ENCODE measurements at regions not wholly inside any gene's neighbourhood (a gene's known extent, or its start where the extent isn't known, plus 50 kb on each side); places are given as distances from the start of the nearest gene placed in this dataset.

DNA sequence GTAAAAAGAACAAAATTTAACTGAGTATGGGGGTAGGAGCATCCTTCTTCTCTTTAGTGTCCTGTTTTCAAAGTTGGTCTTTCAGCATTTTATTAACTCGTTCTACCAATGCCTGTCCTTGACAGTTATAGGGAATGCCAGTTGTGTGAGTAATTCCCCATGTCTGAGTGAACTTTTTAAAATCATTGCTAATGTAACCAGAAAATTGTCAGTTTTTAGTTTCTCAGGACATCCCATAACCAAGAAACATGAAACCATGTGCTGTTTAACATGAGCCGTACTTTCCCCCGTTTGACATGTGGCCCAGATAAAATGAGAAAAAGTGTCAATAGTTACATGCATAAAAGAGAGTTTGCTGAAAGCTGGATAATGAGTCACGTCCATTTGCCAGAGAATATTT is 71.4 kb upstream of the ARL4D start (continued):
- TF ChIP-seq, protein P1, sequence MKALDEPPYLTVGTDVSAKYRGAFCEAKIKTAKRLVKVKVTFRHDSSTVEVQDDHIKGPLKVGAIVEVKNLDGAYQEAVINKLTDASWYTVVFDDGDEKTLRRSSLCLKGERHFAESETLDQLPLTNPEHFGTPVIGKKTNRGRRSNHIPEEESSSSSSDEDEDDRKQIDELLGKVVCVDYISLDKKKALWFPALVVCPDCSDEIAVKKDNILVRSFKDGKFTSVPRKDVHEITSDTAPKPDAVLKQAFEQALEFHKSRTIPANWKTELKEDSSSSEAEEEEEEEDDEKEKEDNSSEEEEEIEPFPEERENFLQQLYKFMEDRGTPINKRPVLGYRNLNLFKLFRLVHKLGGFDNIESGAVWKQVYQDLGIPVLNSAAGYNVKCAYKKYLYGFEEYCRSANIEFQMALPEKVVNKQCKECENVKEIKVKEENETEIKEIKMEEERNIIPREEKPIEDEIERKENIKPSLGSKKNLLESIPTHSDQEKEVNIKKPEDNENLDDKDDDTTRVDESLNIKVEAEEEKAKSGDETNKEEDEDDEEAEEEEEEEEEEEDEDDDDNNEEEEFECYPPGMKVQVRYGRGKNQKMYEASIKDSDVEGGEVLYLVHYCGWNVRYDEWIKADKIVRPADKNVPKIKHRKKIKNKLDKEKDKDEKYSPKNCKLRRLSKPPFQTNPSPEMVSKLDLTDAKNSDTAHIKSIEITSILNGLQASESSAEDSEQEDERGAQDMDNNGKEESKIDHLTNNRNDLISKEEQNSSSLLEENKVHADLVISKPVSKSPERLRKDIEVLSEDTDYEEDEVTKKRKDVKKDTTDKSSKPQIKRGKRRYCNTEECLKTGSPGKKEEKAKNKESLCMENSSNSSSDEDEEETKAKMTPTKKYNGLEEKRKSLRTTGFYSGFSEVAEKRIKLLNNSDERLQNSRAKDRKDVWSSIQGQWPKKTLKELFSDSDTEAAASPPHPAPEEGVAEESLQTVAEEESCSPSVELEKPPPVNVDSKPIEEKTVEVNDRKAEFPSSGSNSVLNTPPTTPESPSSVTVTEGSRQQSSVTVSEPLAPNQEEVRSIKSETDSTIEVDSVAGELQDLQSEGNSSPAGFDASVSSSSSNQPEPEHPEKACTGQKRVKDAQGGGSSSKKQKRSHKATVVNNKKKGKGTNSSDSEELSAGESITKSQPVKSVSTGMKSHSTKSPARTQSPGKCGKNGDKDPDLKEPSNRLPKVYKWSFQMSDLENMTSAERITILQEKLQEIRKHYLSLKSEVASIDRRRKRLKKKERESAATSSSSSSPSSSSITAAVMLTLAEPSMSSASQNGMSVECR (CRISPR knock-in tag; IDR thresholded peaks at IDR 0.05; ENCODE audit: borderline replicate concordance) = no peak
- TF ChIP-seq, protein P2, sequence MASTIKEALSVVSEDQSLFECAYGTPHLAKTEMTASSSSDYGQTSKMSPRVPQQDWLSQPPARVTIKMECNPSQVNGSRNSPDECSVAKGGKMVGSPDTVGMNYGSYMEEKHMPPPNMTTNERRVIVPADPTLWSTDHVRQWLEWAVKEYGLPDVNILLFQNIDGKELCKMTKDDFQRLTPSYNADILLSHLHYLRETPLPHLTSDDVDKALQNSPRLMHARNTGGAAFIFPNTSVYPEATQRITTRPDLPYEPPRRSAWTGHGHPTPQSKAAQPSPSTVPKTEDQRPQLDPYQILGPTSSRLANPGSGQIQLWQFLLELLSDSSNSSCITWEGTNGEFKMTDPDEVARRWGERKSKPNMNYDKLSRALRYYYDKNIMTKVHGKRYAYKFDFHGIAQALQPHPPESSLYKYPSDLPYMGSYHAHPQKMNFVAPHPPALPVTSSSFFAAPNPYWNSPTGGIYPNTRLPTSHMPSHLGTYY (CRISPR knock-in tag; IDR thresholded peaks at IDR 0.05) = no peak

DNA sequence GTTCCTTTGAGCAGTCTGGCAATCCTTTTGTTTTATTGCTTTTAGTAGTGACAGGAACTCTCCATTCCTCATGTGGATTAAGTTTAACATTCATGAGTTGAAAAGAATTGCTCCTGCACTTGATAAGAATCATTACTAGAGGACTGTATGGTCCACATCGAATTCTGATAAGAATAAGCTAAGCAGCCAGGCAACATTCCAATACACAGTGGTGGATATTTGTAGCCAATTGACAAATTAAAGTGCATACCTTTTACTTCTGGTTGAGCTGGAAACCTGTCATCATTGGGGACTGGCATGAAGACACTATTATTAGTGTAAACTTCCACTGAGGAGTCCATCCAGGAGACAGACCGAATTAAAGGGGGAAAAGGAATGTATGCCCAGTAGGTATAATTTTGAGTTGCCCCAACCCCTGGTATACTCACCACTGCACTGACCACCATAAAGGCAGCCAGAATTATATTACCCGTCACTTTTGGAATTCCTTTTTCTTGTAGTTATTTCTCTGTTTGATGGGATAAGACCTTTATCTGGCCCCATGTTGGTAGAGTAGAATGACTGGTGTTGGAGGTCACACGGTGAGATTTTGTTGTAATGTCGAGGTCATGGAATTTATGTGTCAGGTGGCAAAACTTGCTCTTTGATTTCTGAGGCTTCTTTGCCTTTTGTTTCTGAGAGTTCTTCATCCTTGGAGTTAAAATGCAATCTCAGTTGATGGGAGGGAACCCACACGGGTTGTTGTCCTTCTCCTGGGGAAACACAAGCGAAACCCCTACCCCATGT is 72.1 kb upstream of the ARL4D start:
- Mint-ChIP-seq H3K36me3 (no peaks in the 10 kb centered on the region), H3K4me3 (no peak overlapping the region), H3K27me3 (ENCODE audit: low read depth) (no peaks in the 10 kb centered on the region), H3K9me3 (no peaks in the 10 kb centered on the region), H3K27ac (no peak overlapping the region), H3K4me1 (peaks cover 11% of the 10 kb centered on the region)
- ChIA-PET CTCF (no interaction called here), POLR2A (no interaction called here)
- DNase-seq (ENCODE audit: low spot score) = no peak
- no peak for ATAC-seq
- TF ChIP-seq, protein P3, sequence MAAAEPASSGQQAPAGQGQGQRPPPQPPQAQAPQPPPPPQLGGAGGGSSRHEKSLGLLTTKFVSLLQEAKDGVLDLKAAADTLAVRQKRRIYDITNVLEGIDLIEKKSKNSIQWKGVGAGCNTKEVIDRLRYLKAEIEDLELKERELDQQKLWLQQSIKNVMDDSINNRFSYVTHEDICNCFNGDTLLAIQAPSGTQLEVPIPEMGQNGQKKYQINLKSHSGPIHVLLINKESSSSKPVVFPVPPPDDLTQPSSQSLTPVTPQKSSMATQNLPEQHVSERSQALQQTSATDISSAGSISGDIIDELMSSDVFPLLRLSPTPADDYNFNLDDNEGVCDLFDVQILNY (CRISPR knock-in tag; IDR thresholded peaks at IDR 0.05) = no peak
- TF ChIP-seq IRF2 (CRISPR knock-in tag; IDR thresholded peaks at IDR 0.05; ENCODE audit: borderline replicate concordance, low read depth) (no peak), FOXJ3 (CRISPR knock-in tag; IDR thresholded peaks at IDR 0.05; ENCODE audit: borderline replicate concordance) (no peak)

DNA sequence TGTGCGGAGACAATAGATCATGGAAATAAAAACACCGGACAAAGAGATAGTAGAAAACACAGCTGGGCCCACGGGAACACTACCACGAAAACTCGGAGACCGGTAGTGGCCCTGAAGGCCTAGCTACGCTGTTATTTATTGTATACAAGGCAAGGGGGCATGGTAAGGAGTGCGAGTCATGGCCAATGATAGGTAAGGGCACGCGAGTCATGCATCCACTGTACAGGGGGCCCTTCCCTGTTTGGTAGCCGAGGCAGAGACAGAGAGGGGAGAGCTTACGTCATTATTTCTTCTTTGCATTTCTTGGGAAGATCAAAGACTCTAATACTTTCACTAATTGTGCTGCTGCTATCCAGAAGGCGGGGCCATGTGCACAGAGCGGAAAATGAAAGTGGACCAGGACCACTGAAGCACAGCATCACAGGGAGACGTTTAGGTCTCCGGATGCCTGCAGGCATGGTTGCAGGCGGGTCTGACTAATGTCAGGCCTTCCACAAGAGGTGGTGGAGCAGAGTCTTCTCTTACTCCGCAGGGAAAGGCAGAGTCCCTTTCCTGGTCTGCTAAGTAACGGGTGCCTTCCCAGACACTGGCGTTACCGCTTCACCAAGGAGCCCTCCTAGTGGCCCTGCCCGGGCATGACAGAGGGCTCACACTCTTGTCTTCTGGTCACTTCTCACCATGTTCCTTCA is 74.4 kb upstream of the ARL4D start:
- peaks cover 8% of the 10 kb centered on the region for H3K9me3 Mint-ChIP-seq
- DNase-seq (ENCODE audit: low spot score) = peak; percentile 46
- peak overlapping the region; percentile 9; the same call in 1 of the 2 replicates for H3K27ac Mint-ChIP-seq
- peaks cover 5% of the 10 kb centered on the region; the same call in 1 of the 2 replicates for H3K27me3 Mint-ChIP-seq (ENCODE audit: low read depth)
- H3K4me3 Mint-ChIP-seq = no peak overlapping the region
- TF ChIP-seq MYBL2 (CRISPR knock-in tag; IDR thresholded peaks at IDR 0.05) = no peak
- TF ChIP-seq, protein P4, sequence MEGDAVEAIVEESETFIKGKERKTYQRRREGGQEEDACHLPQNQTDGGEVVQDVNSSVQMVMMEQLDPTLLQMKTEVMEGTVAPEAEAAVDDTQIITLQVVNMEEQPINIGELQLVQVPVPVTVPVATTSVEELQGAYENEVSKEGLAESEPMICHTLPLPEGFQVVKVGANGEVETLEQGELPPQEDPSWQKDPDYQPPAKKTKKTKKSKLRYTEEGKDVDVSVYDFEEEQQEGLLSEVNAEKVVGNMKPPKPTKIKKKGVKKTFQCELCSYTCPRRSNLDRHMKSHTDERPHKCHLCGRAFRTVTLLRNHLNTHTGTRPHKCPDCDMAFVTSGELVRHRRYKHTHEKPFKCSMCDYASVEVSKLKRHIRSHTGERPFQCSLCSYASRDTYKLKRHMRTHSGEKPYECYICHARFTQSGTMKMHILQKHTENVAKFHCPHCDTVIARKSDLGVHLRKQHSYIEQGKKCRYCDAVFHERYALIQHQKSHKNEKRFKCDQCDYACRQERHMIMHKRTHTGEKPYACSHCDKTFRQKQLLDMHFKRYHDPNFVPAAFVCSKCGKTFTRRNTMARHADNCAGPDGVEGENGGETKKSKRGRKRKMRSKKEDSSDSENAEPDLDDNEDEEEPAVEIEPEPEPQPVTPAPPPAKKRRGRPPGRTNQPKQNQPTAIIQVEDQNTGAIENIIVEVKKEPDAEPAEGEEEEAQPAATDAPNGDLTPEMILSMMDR (IDR thresholded peaks at IDR 0.05) = peak; percentile 28; the same call in 1 of the 2 replicates
- H3K4me1 Mint-ChIP-seq = peaks cover 9% of the 10 kb centered on the region
- H3K36me3 Mint-ChIP-seq = peaks cover 11% of the 10 kb centered on the region
- peak; percentile 57 for ATAC-seq
- ChIA-PET CTCF (interaction anchor here (0.6 to 1.4 kb wide), 4 partner anchors 10 to 583 kb away, joined by 3 to 12 read pairs (median 6); no protein-coding TSS in a partner anchor), POLR2A (no interaction called here)
